K562 (cell line): ENCODE measurements at regions not wholly inside any gene's neighbourhood (a gene's known extent, or its start where the extent isn't known, plus 50 kb on each side); places are given as distances from the start of the nearest gene placed in this dataset.

Experiments
- ATAC-seq: fragments of 200-7000 bp; cut with Tn5 transposase; 3 replicates; pipeline ENCODE4 v1.9.1; 2020; ENCODE audit warnings: moderate library complexity
- BruUV-seq: library from RNA; stranded (reverse); fragments of 400-500 nt; replicated peaks from 2 replicates; lab custom pipeline; 2021; lab: Mats Ljungman, UMichigan
- CTCF ChIA-PET: fragments of 300-600 bp; formaldehyde crosslinking; extraction: SDS; loops from one replicate; lab custom pipeline; 2021; ENCODE audit warnings: low intra/inter-chr PET ratio; lab: Yijun Ruan, JAX
- POLR2A ChIA-PET: fragments of 300-600, 350-650 bp; sonication (Branson Sonifier 250); formaldehyde crosslinking; extraction: SDS; loops from one replicate; lab custom pipeline; 2021; ENCODE audit warnings: antibody characterized with exemption, inconsistent platforms; lab: Yijun Ruan, JAX
- DNase-seq, 4 experiments: peaks; one replicate each; pipeline versions ENCODE4 v3.0.0 to v3.0.0-alpha.2; 2011 to 2018; ENCODE audit warnings: low spot score in 3 of 4, mixed read lengths in 3 of 4; ENCODE audit errors: extremely low read depth in 1 of 4
- FAIRE-seq: peaks from 2 replicates; lab custom pipeline; 2011; peaks lifted over from hg19 to GRCh38; lab: Jason Lieb, UNC
- H2AFZ ChIP-seq: 2 replicates; pipeline ENCODE4 v1.6.0; 2011; ENCODE audit warnings: low read depth, low read length, control low read depth, inconsistent platforms
- H3K27ac ChIP-seq: fragments of 200-600 bp; 3 replicates; pipeline ENCODE4 v1.8.0; 2011; ENCODE audit warnings: low read depth, mild to moderate bottlenecking, control low read depth, inconsistent platforms, low read length, moderate library complexity, mixed read lengths; ENCODE audit errors: extremely low read depth
- H3K27me3 ChIP-seq, 2 experiments: fragments of 300-600 bp in 1 of 2; 2 replicates in 1 of 2; 3 replicates in 1 of 2; pipeline versions ENCODE4 v1.6.0 to v1.8.0; 2011; ENCODE audit warnings: inconsistent platforms in 2 of 2, low read length in 2 of 2, mild to moderate bottlenecking in 1 of 2, mixed read lengths in 1 of 2, moderate library complexity in 1 of 2; ENCODE audit not compliant: control insufficient read depth in 2 of 2, insufficient read depth in 2 of 2
- H3K36me3 ChIP-seq: fragments of 300-600 bp; 3 replicates; pipeline ENCODE4 v1.8.0; 2011; ENCODE audit warnings: mild to moderate bottlenecking, low read length, inconsistent platforms; ENCODE audit not compliant: control insufficient read depth, insufficient read depth
- H3K4me1 ChIP-seq, 2 experiments: fragments of 200-600 bp in 1 of 2; replicated peaks in 1 of 2; 2 replicates in 1 of 2; 3 replicates in 1 of 2; pipeline versions ENCODE4 v1.5.1 to v1.8.0; 2011; ENCODE audit warnings: inconsistent platforms in 2 of 2, low read length in 2 of 2, mild to moderate bottlenecking in 1 of 2, mixed read lengths in 1 of 2, moderate library complexity in 1 of 2; ENCODE audit not compliant: control insufficient read depth in 2 of 2, insufficient read depth in 2 of 2
- H3K4me2 ChIP-seq: 2 replicates; pipeline ENCODE4 v1.6.1; 2011; ENCODE audit warnings: low read length, control low read depth, inconsistent platforms, mixed read lengths; ENCODE audit not compliant: insufficient read depth
- H3K4me3 ChIP-seq: fragments of 200-600 bp; sonication (generic), shearing (Covaris generic); 2 replicates; pipeline ENCODE4 v1.5.1; 2016; ENCODE audit warnings: control low read depth, inconsistent platforms
- H3K79me2 ChIP-seq: fragments of 200-600 bp; 3 replicates; pipeline ENCODE4 v1.8.0; 2011; ENCODE audit warnings: low read length, inconsistent platforms; ENCODE audit not compliant: control insufficient read depth, insufficient read depth
- H3K9ac ChIP-seq, 2 experiments: 2 replicates each; pipeline versions ENCODE4 v1.6.0 to v1.6.1; 2011; ENCODE audit warnings: low read depth in 2 of 2, low read length in 2 of 2, control low read depth in 1 of 2, inconsistent platforms in 1 of 2, mild to moderate bottlenecking in 1 of 2, mixed read lengths in 1 of 2; ENCODE audit not compliant: insufficient read depth in 1 of 2
- H3K9me1 ChIP-seq: one replicate; pipeline ENCODE4 v1.6.0; 2011; ENCODE audit warnings: inconsistent platforms, mild to moderate bottlenecking, low read length, moderate library complexity; ENCODE audit not compliant: control insufficient read depth, insufficient read depth
- H3K9me3 ChIP-seq: replicated peaks from 2 replicates; pipeline ENCODE4 v1.5.1; 2011; ENCODE audit warnings: low read depth, low read length, inconsistent platforms; ENCODE audit not compliant: control insufficient read depth, insufficient read depth
- H4K20me1 ChIP-seq: replicated peaks from 2 replicates; pipeline ENCODE4 v1.6.1; 2011; ENCODE audit warnings: low read length, inconsistent platforms, mixed read lengths; ENCODE audit not compliant: control insufficient read depth, insufficient read depth
- CEBPG ChIP-seq, 3 experiments: fragments of 200-800 bp in 1 of 3; sonication (Bioruptor generic) in 1 of 3; sonication (generic) in 1 of 3; formaldehyde crosslinking in 1 of 3; IDR thresholded peaks in 2 of 3; conservative IDR thresholded peaks in 1 of 3; 2 replicates each; pipeline versions ENCODE4 v1.6.1 to v1.8.0; 2016 to 2022; ENCODE audit warnings: missing compliant biosample characterization in 2 of 3, missing genetic modification characterization in 2 of 3, mild to moderate bottlenecking in 1 of 3, missing genetic modification reagents in 1 of 3
- JUNB ChIP-seq: fragments of 450-650 bp; formaldehyde crosslinking; conservative IDR thresholded peaks from 2 replicates; pipeline ENCODE4 v1.4.0; 2020; ENCODE audit warnings: mild to moderate bottlenecking
- MTA3 ChIP-seq: fragments of 450-650 bp; formaldehyde crosslinking; IDR thresholded peaks from 2 replicates; pipeline ENCODE4 v1.6.1; 2017; ENCODE audit warnings: mild to moderate bottlenecking, borderline replicate concordance
- MYBL2 ChIP-seq, 2 experiments: fragments of 450-650 bp in 1 of 2; sonication (generic) in 1 of 2; formaldehyde crosslinking in 1 of 2; IDR thresholded peaks; 2 replicates each; pipeline versions ENCODE4 v1.6.1 to v1.8.1; 2017 to 2022; ENCODE audit warnings: borderline replicate concordance in 1 of 2, inconsistent platforms in 1 of 2, low read depth in 1 of 2, mild to moderate bottlenecking in 1 of 2, missing genetic modification reagents in 1 of 2, moderate library complexity in 1 of 2
- NR2F6 ChIP-seq: fragments of 450-650 bp; formaldehyde crosslinking; IDR thresholded peaks from 2 replicates; pipeline ENCODE4 v1.4.0; 2020; ENCODE audit warnings: mild to moderate bottlenecking
- PKNOX1 ChIP-seq: fragments of 450-650 bp; IDR thresholded peaks from 2 replicates; pipeline ENCODE4 v1.6.1; 2016
- RAD21 ChIP-seq, 2 experiments: fragments of 250-450 bp in 1 of 2; fragments of 450-650 bp in 1 of 2; sonication (Bioruptor Pico) in 1 of 2; formaldehyde crosslinking in 1 of 2; IDR thresholded peaks in 1 of 2; conservative IDR thresholded peaks in 1 of 2; 2 replicates each; pipeline versions ENCODE4 v1.4.0 to v1.8.0; 2020 to 2022; ENCODE audit warnings: mild to moderate bottlenecking in 2 of 2, moderate library complexity in 1 of 2
- SETDB1 ChIP-seq: IDR thresholded peaks from one replicate; pipeline ENCODE4 v1.6.1; 2012; ENCODE audit warnings: low read length, control low read depth, inconsistent platforms
- ZNF232 ChIP-seq: sonication (generic); formaldehyde crosslinking; IDR thresholded peaks from 2 replicates; pipeline ENCODE4 v1.8.0; 2022; ENCODE audit warnings: mild to moderate bottlenecking, missing genetic modification reagents
- ZNF354B ChIP-seq: fragments of 250-450 bp; sonication (Bioruptor Pico); IDR thresholded peaks from 2 replicates; pipeline ENCODE4 v1.4.0; 2020
- in situ Hi-C: fragments of 300-500 bp; cut with MboI; formaldehyde crosslinking; loops from 4 replicates; pipeline ENCODE4 v1.15.0; 2018; ENCODE audit warnings: inconsistent platforms, mixed read lengths
- intact Hi-C: fragments of 100-400 bp; cut with micrococcal nuclease; formaldehyde crosslinking; loops from 2 replicates; pipeline ENCODE4 v1.14.2; 2022

GRCh38 chr10:61189912-61190311, 245.9 kb upstream of the RHOBTB1 start (continued):
- TF ChIP-seq MTA3 (no peak), JUNB (CRISPR knock-in tag) (no peak)

DNA sequence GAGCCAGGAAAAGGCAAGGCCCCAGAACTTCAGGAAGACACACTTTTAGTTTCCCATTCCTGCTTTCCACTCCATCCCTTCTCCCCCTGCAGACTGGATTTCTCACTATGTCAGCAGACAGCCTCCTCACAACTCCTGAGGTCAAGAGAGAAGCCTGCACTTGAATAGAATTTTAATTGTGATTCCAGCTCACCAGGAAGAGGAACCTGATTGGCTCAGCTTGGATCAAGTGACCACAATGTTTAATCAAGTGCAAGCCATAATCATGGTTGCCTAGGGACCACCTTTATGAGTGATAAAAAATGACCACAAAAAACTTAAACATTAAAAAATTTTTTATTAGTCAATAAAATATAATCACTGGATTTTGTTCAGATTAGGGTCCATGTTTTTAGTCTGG, 244.7 kb upstream of the RHOBTB1 start:
- Histone ChIP-seq H3K27me3 (peaks cover 0 to 4% of the 10 kb centered on the region in 2 experiments; a peak in 1 of 5 replicates), H4K20me1 (no peaks in the 10 kb centered on the region), H3K27ac (no peak overlapping the region), H3K9ac (no peak overlapping the region), H3K9me3 (no peaks in the 10 kb centered on the region), H3K79me2 (no peaks in the 10 kb centered on the region), H3K36me3 (no peaks in the 10 kb centered on the region), H3K9me1 (no peaks in the 10 kb centered on the region), H3K4me3 (no peak overlapping the region), H2AFZ (no peak overlapping the region), H3K4me1 (no peaks in the 10 kb centered on the region), H3K4me2 (no peak overlapping the region)
- FAIRE-seq (no peak), ATAC-seq (no peak), DNase-seq (no peak)
- in situ Hi-C loops (no loop called here), intact Hi-C loops (no loop called here)
- TF ChIP-seq PKNOX1 (no peak), MYBL2 (IDR thresholded peaks at IDR 0.05; ENCODE audit: low read depth) (no peak), MYBL2 (CRISPR knock-in tag; IDR thresholded peaks at IDR 0.05; ENCODE audit: borderline replicate concordance) (no peak), CEBPG (CRISPR knock-in tag; IDR thresholded peaks at IDR 0.05) (no peak), CEBPG (tag; conservative IDR thresholded peaks at IDR 0.05 in 1 of 2, IDR thresholded peaks at IDR 0.05 in 1 of 2) (no peak), NR2F6 (CRISPR knock-in tag) (no peak), SETDB1 (no peak), ZNF232 (CRISPR knock-in tag) (no peak), ZNF354B (no peak), RAD21 (CRISPR knock-in tag; conservative IDR thresholded peaks at IDR 0.05 in 1 of 2, IDR thresholded peaks at IDR 0.05 in 1 of 2) (no peak)
- POLR2A ChIA-PET = interaction anchor here (0.8 kb wide), 1 partner anchor 34 kb away, joined by 4 read pairs; no protein-coding TSS in a partner anchor
- CTCF ChIA-PET = no interaction called here
- no TSS peak for BruUV-seq
